HEK293 (cell line): ENCODE measurements at regions not wholly inside any gene's neighbourhood (a gene's known extent, or its start where the extent isn't known, plus 50 kb on each side); places are given as distances from the start of the nearest gene placed in this dataset.

Experiments used
- CTCF ChIA-PET: fragments of 350-600 bp; formaldehyde crosslinking; extraction: SDS; loops from one replicate; lab custom pipeline; 2021; ENCODE audit warnings: antibody characterized with exemption; lab: Yijun Ruan, JAX
- POLR2A ChIA-PET: fragments of 300-600 bp; formaldehyde crosslinking; extraction: SDS; loops from one replicate; lab custom pipeline; 2020; ENCODE audit warnings: antibody characterized with exemption, inconsistent platforms; lab: Yijun Ruan, JAX
- H3K27ac ChIP-seq: fragments of 200-500 bp; sonication (Bioruptor generic); 2 replicates; pipeline ENCODE4 v1.5.1; 2014; ENCODE audit warnings: low read depth, low read length, control low read depth, inconsistent platforms; ENCODE audit errors: extremely low read depth
- H3K36me3 ChIP-seq, 2 experiments: fragments of 200-500 bp in 1 of 2; sonication (Bioruptor generic) in 1 of 2; 1 replicate in 1 of 2; 2 replicates in 1 of 2; pipeline ENCODE4 v1.5.1; 2014 to 2017; ENCODE audit warnings: inconsistent platforms in 2 of 2, low read length in 2 of 2; ENCODE audit not compliant: control insufficient read depth in 2 of 2, insufficient read depth in 1 of 2
- H3K4me1 ChIP-seq: fragments of 200-500 bp; sonication (Bioruptor generic); 2 replicates; pipeline ENCODE4 v1.5.1; 2014; ENCODE audit warnings: mild to moderate bottlenecking, low read length, inconsistent platforms; ENCODE audit not compliant: control insufficient read depth, insufficient read depth
- H3K4me3 ChIP-seq: 2 replicates; pipeline ENCODE4 v1.5.1; 2011; ENCODE audit warnings: low read depth, mild to moderate bottlenecking, control low read depth, low read length, moderate library complexity
- H3K9me3 ChIP-seq: fragments of 200-500 bp; sonication (Bioruptor generic); 2 replicates; pipeline ENCODE4 v1.5.1; 2014; ENCODE audit warnings: low read depth, low read length, inconsistent platforms; ENCODE audit not compliant: control insufficient read depth, insufficient read depth
- GLIS2 ChIP-seq: fragments of 450-650 bp; formaldehyde crosslinking; IDR thresholded peaks from 2 replicates; pipeline ENCODE4 v1.5.1; 2016; ENCODE audit warnings: missing biosample characterization, missing genetic modification characterization
- KLF7 ChIP-seq: fragments of 450-650 bp; formaldehyde crosslinking; IDR thresholded peaks from 2 replicates; pipeline ENCODE4 v1.5.1; 2016; ENCODE audit warnings: missing biosample characterization, missing genetic modification characterization, borderline replicate concordance
- SP7 ChIP-seq: fragments of 450-650 bp; formaldehyde crosslinking; IDR thresholded peaks from 2 replicates; pipeline ENCODE4 v1.5.1; 2016; ENCODE audit warnings: missing biosample characterization, missing genetic modification characterization
- ZBTB1 ChIP-seq: fragments of 450-650 bp; formaldehyde crosslinking; IDR thresholded peaks from 2 replicates; pipeline ENCODE4 v1.5.1; 2016; ENCODE audit warnings: missing biosample characterization, missing genetic modification characterization
- ZBTB49 ChIP-seq: fragments of 450-650 bp; formaldehyde crosslinking; IDR thresholded peaks from 2 replicates; pipeline ENCODE4 v1.5.1; 2016; ENCODE audit warnings: missing biosample characterization, missing genetic modification characterization, low read depth
- ZFP37 ChIP-seq: fragments of 450-650 bp; formaldehyde crosslinking; IDR thresholded peaks from 2 replicates; pipeline ENCODE4 v1.5.1; 2016; ENCODE audit warnings: missing biosample characterization, missing genetic modification characterization
- ZFP41 ChIP-seq: fragments of 450-650 bp; formaldehyde crosslinking; IDR thresholded peaks from 2 replicates; pipeline ENCODE4 v1.5.1; 2016; ENCODE audit warnings: missing biosample characterization, missing genetic modification characterization, borderline replicate concordance
- ZNF155 ChIP-seq: fragments of 450-650 bp; formaldehyde crosslinking; IDR thresholded peaks from 2 replicates; pipeline ENCODE4 v1.5.1; 2016; ENCODE audit warnings: missing biosample characterization, missing genetic modification characterization
- ZNF169 ChIP-seq: fragments of 450-650 bp; formaldehyde crosslinking; IDR thresholded peaks from 2 replicates; pipeline ENCODE4 v1.5.1; 2016; ENCODE audit warnings: missing biosample characterization, missing genetic modification characterization
- ZNF184 ChIP-seq: fragments of 450-650 bp; IDR thresholded peaks from 2 replicates; pipeline ENCODE4 v1.5.1; 2018; ENCODE audit warnings: missing biosample characterization, mild to moderate bottlenecking, missing genetic modification characterization
- ZNF211 ChIP-seq: fragments of 450-650 bp; formaldehyde crosslinking; IDR thresholded peaks from 2 replicates; pipeline ENCODE4 v1.5.1; 2016; ENCODE audit warnings: low read depth, missing biosample characterization, missing genetic modification characterization
- ZNF214 ChIP-seq: fragments of 450-650 bp; formaldehyde crosslinking; IDR thresholded peaks from 2 replicates; pipeline ENCODE4 v1.5.1; 2017; ENCODE audit warnings: missing biosample characterization, mild to moderate bottlenecking, missing genetic modification characterization, borderline replicate concordance
- ZNF221 ChIP-seq: fragments of 450-650 bp; formaldehyde crosslinking; IDR thresholded peaks from 2 replicates; pipeline ENCODE4 v1.5.1; 2017; ENCODE audit warnings: missing biosample characterization, missing genetic modification characterization, borderline replicate concordance
- ZNF239 ChIP-seq: fragments of 450-650 bp; formaldehyde crosslinking; IDR thresholded peaks from 2 replicates; pipeline ENCODE4 v1.5.1; 2016; ENCODE audit warnings: missing biosample characterization, missing genetic modification characterization
- ZNF341 ChIP-seq: fragments of 450-650 bp; formaldehyde crosslinking; IDR thresholded peaks from 2 replicates; pipeline ENCODE4; 2016; ENCODE audit warnings: low read depth, missing biosample characterization, missing genetic modification characterization
- ZNF37A ChIP-seq: fragments of 450-650 bp; IDR thresholded peaks from 2 replicates; pipeline ENCODE4 v1.5.1; 2018; ENCODE audit warnings: missing biosample characterization, missing genetic modification characterization
- ZNF391 ChIP-seq: fragments of 450-650 bp; formaldehyde crosslinking; IDR thresholded peaks from 2 replicates; pipeline ENCODE4 v1.5.1; 2016; ENCODE audit warnings: low read depth, missing biosample characterization, missing genetic modification characterization, borderline replicate concordance
- ZNF48 ChIP-seq: fragments of 450-650 bp; formaldehyde crosslinking; IDR thresholded peaks from 2 replicates; pipeline ENCODE4 v1.5.1; 2016; ENCODE audit warnings: missing biosample characterization, missing genetic modification characterization
- ZNF501 ChIP-seq: fragments of 450-650 bp; formaldehyde crosslinking; IDR thresholded peaks from 2 replicates; pipeline ENCODE4 v1.5.1; 2016; ENCODE audit warnings: missing biosample characterization, missing genetic modification characterization
- ZNF544 ChIP-seq: fragments of 450-650 bp; formaldehyde crosslinking; IDR thresholded peaks from 2 replicates; pipeline ENCODE4 v1.5.0; 2017; ENCODE audit warnings: missing biosample characterization, missing genetic modification characterization
- ZNF555 ChIP-seq: fragments of 450-650 bp; formaldehyde crosslinking; conservative IDR thresholded peaks from 2 replicates; pipeline ENCODE4 v1.5.1; 2017; ENCODE audit warnings: missing biosample characterization, mild to moderate bottlenecking, missing genetic modification characterization, inconsistent platforms
- ZNF596 ChIP-seq: fragments of 450-650 bp; IDR thresholded peaks from 2 replicates; pipeline ENCODE4 v1.5.0; 2018; ENCODE audit warnings: missing biosample characterization, mild to moderate bottlenecking, missing genetic modification characterization, moderate library complexity
- ZNF670 ChIP-seq: fragments of 450-650 bp; formaldehyde crosslinking; IDR thresholded peaks from 2 replicates; pipeline ENCODE4 v1.5.1; 2016; ENCODE audit warnings: missing biosample characterization, missing genetic modification characterization, low read depth

GRCh38 chr13:111645598-111646455 lies 325.4 kb downstream of the TEX29 start:
- TF ChIP-seq ZNF221 (tag by site-specific recombination) (no peak), ZFP41 (tag by site-specific recombination) (no peak), ZFP37 (tag by site-specific recombination) (no peak), ZBTB1 (no peak), ZNF214 (tag by site-specific recombination) (no peak), ZNF501 (tag by site-specific recombination) (no peak), ZNF596 (tag by site-specific recombination) (no peak), ZNF48 (tag by site-specific recombination) (no peak), KLF7 (tag by site-specific recombination) (no peak)
- TF ChIP-seq, all 188 proteins: peak for 0
- H3K4me3 ChIP-seq, result no peak overlapping the region

GRCh38 chr13:111646456-111646855 lies 326.0 kb downstream of the TEX29 start:
- H3K36me3 ChIP-seq, result no peaks in the 10 kb centered on the region
- CTCF ChIA-PET, result no interaction called here
- no peaks in the 10 kb centered on the region for H3K4me1 ChIP-seq
- H3K9me3 ChIP-seq, result no peaks in the 10 kb centered on the region
- TF ChIP-seq ZNF544 (tag by site-specific recombination) (no peak), ZNF341 (tag by site-specific recombination) (no peak), ZNF184 (tag by site-specific recombination) (no peak), ZNF596 (tag by site-specific recombination) (no peak), SP7 (tag by site-specific recombination) (no peak), ZNF555 (tag by site-specific recombination) (no peak), ZNF37A (tag by site-specific recombination) (no peak), ZBTB49 (no peak), ZNF239 (no peak), ZNF211 (no peak), ZNF391 (tag by site-specific recombination) (no peak), GLIS2 (tag by site-specific recombination) (no peak), ZNF670 (no peak), ZNF155 (tag by site-specific recombination) (no peak), ZNF169 (tag by site-specific recombination) (no peak), ZFP37 (tag by site-specific recombination) (no peak)
- no peak overlapping the region for H3K27ac ChIP-seq
- POLR2A ChIA-PET, result no interaction called here
- H3K4me3 ChIP-seq, result no peak overlapping the region

More at GRCh38 chr13:111645598-111646455, 325.4 kb downstream of the TEX29 start:
- POLR2A ChIA-PET, result no interaction called here
- Histone ChIP-seq H3K36me3 (no peaks in the 10 kb centered on the region), H3K9me3 (no peaks in the 10 kb centered on the region), H3K27ac (no peak overlapping the region), H3K4me1 (no peaks in the 10 kb centered on the region)
- CTCF ChIA-PET, result no interaction called here
